PC-3 (cell line): ENCODE measurements at regions not wholly inside any gene's neighbourhood (a gene's known extent, or its start where the extent isn't known, plus 50 kb on each side); places are given as distances from the start of the nearest gene placed in this dataset.

Source experiments
- ATAC-seq: fragments of 200-7000 bp; cut with Tn5 transposase; 2 replicates; pipeline ENCODE4 v1.9.1; 2020; ENCODE audit warnings: mild to moderate bottlenecking, moderate library complexity
- BruUV-seq: library from RNA; stranded (reverse); fragments of 400-500 nt; replicated peaks from 2 replicates; lab custom pipeline; 2021; lab: Mats Ljungman, UMichigan
- CTCF ChIA-PET: fragments of 300-600 bp; sonication (Branson Sonifier 250); formaldehyde crosslinking; loops from one replicate; lab custom pipeline; 2022; ENCODE audit warnings: antibody characterized with exemption; lab: Charles Lee
- POLR2A ChIA-PET: fragments of 300-600 bp; sonication (Branson Sonifier 250); formaldehyde crosslinking; loops from one replicate; lab custom pipeline; 2022; ENCODE audit warnings: antibody characterized with exemption; ENCODE audit not compliant: unreplicated experiment; lab: Charles Lee
- DNase-seq: peaks from one replicate; pipeline ENCODE4 v3.0.0-alpha.2; 2015
- H2AFZ ChIP-seq: fragments of 300-600 bp; sonication (generic); 2 replicates; pipeline ENCODE4 v1.6.0; 2016; ENCODE audit warnings: antibody characterized with exemption, low read length
- H3F3A ChIP-seq: fragments of 300-600 bp; sonication (generic); one replicate; pipeline ENCODE4 v1.6.0; 2017; ENCODE audit warnings: antibody characterized with exemption, low read length, control low read depth, mild to moderate bottlenecking; ENCODE audit not compliant: unreplicated experiment
- H3K27ac ChIP-seq: fragments of 300-600 bp; sonication (generic); 2 replicates; pipeline ENCODE4 v1.5.1; 2016; ENCODE audit warnings: mild to moderate bottlenecking, low read length
- H3K27me3 ChIP-seq: fragments of 300-600 bp; sonication (generic); 2 replicates; pipeline ENCODE4 v1.6.1; 2016; ENCODE audit warnings: low read length, mixed read lengths
- H3K36me3 ChIP-seq: fragments of 300-600 bp; sonication (generic); 2 replicates; pipeline ENCODE4 v1.6.1; 2016; ENCODE audit warnings: low read depth, mixed run types, low read length, mixed read lengths
- H3K4me1 ChIP-seq: fragments of 300-600 bp; sonication (generic); 2 replicates; pipeline ENCODE4 v1.5.1; 2016; ENCODE audit warnings: low read length; ENCODE audit not compliant: insufficient read depth
- H3K4me2 ChIP-seq: fragments of 300-600 bp; sonication (generic); 2 replicates; pipeline ENCODE4 v1.6.0; 2016; ENCODE audit warnings: low read length
- H3K4me3 ChIP-seq: fragments of 300-600 bp; sonication (generic); 2 replicates; pipeline ENCODE4 v1.5.1; 2016; ENCODE audit warnings: mild to moderate bottlenecking, low read length, mixed read lengths
- H3K79me2 ChIP-seq: fragments of 300-600 bp; sonication (generic); 2 replicates; pipeline ENCODE4 v1.6.1; 2017; ENCODE audit warnings: low read length, mixed read lengths
- H3K9ac ChIP-seq: fragments of 300-600 bp; sonication (generic); 2 replicates; pipeline ENCODE4 v1.6.0; 2016; ENCODE audit warnings: mild to moderate bottlenecking, low read length
- H3K9me2 ChIP-seq: fragments of 300-600 bp; sonication (generic); replicated peaks from 2 replicates; pipeline ENCODE4 v1.6.1; 2016; ENCODE audit warnings: mixed run types, low read length, mixed read lengths
- H3K9me3 ChIP-seq: fragments of 300-600 bp; sonication (generic); 2 replicates; pipeline ENCODE4 v1.6.1; 2016; ENCODE audit warnings: low read length, mixed read lengths
- H4K20me1 ChIP-seq: fragments of 300-600 bp; sonication (generic); 2 replicates; pipeline ENCODE4 v1.6.1; 2016; ENCODE audit warnings: low read length, mixed read lengths
- EZH2 ChIP-seq: fragments of 300-600 bp; sonication (generic); IDR thresholded peaks from one replicate; pipeline ENCODE4 v1.6.1; 2017; ENCODE audit warnings: antibody characterized with exemption, mild to moderate bottlenecking, low read length; ENCODE audit not compliant: unreplicated experiment
- EZH2phosphoT487 ChIP-seq: fragments of 300-600 bp; sonication (generic); IDR thresholded peaks from 2 replicates; pipeline ENCODE4 v1.6.1; 2018; ENCODE audit warnings: mild to moderate bottlenecking, antibody characterized with exemption, low read length, borderline replicate concordance
- intact Hi-C: fragments of 100-400 bp; cut with micrococcal nuclease; formaldehyde crosslinking; loops from 2 replicates; pipeline ENCODE4 v1.9.0; 2023
- TF ChIP-seq, protein P1 (sequence below): fragments of 300-600 bp; sonication (generic); conservative IDR thresholded peaks from 2 replicates; pipeline ENCODE4 v1.5.1; 2017; ENCODE audit warnings: antibody characterized with exemption, low read depth, mild to moderate bottlenecking, low read length

DNA sequence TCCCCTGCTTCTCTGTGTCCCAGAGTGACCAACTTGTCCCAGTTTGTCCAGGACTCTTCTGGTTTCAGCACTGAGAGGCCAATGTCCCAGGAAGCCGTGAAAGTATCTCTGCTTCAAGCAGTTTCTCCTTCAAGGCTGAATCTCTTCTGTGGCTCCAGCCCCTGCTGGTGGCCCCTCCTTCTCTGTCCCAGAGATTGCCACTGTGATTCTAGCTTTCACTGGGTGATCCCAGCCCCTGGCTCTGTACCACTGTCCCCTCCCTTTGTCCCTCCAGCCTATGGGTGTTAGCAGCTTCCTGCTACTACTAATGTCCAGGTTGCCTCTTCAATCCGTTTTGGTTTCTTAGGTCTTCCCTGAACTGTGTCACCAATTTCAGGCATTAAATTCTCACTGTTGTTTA lies 70.5 kb downstream of the SOX3 start:
- Histone ChIP-seq H3K4me2 (no peak overlapping the region), H3K4me3 (no peak overlapping the region), H3K79me2 (no peaks in the 10 kb centered on the region), H3K9me2 (no peaks in the 10 kb centered on the region), H3F3A (no peaks in the 10 kb centered on the region), H3K4me1 (no peaks in the 10 kb centered on the region), H3K9me3 (no peaks in the 10 kb centered on the region), H2AFZ (no peak overlapping the region), H3K36me3 (no peaks in the 10 kb centered on the region), H3K9ac (no peak overlapping the region), H4K20me1 (no peaks in the 10 kb centered on the region), H3K27ac (no peak overlapping the region), H3K27me3 (no peaks in the 10 kb centered on the region)
- ChIA-PET POLR2A (no interaction called here), CTCF (no interaction called here)
- intact Hi-C loops = no loop called here
- TF ChIP-seq EZH2 = no peak
- TF ChIP-seq EZH2phosphoT487 = no peak
- TF ChIP-seq, protein P1, sequence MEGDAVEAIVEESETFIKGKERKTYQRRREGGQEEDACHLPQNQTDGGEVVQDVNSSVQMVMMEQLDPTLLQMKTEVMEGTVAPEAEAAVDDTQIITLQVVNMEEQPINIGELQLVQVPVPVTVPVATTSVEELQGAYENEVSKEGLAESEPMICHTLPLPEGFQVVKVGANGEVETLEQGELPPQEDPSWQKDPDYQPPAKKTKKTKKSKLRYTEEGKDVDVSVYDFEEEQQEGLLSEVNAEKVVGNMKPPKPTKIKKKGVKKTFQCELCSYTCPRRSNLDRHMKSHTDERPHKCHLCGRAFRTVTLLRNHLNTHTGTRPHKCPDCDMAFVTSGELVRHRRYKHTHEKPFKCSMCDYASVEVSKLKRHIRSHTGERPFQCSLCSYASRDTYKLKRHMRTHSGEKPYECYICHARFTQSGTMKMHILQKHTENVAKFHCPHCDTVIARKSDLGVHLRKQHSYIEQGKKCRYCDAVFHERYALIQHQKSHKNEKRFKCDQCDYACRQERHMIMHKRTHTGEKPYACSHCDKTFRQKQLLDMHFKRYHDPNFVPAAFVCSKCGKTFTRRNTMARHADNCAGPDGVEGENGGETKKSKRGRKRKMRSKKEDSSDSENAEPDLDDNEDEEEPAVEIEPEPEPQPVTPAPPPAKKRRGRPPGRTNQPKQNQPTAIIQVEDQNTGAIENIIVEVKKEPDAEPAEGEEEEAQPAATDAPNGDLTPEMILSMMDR = no peak
- DNase-seq = no peak
- no TSS peak for BruUV-seq
- no peak for ATAC-seq

GRCh38 chrX:140433582-140433981 lies 71.3 kb downstream of the SOX3 start:
- no TSS peak for BruUV-seq
- CTCF ChIA-PET = no interaction called here
- POLR2A ChIA-PET = no interaction called here
- no peak overlapping the region for H3K27ac ChIP-seq
- no peak overlapping the region for H3K4me2 ChIP-seq
- intact Hi-C loops = no loop called here
- no peak for ATAC-seq
- H3K36me3 ChIP-seq = no peaks in the 10 kb centered on the region
- H3K79me2 ChIP-seq = no peaks in the 10 kb centered on the region
- no peaks in the 10 kb centered on the region for H3K27me3 ChIP-seq
- no peaks in the 10 kb centered on the region for H3K9me2 ChIP-seq
- H3K4me3 ChIP-seq = no peak overlapping the region
- no peak overlapping the region for H2AFZ ChIP-seq
- DNase-seq = no peak
- H3K9me3 ChIP-seq = no peaks in the 10 kb centered on the region
- no peak for TF ChIP-seq EZH2phosphoT487
- no peak for TF ChIP-seq EZH2
- TF ChIP-seq, protein P1 = no peak
- H3K4me1 ChIP-seq = no peaks in the 10 kb centered on the region
- no peak overlapping the region for H3K9ac ChIP-seq
- no peaks in the 10 kb centered on the region for H3F3A ChIP-seq
- H4K20me1 ChIP-seq = no peaks in the 10 kb centered on the region

DNA sequence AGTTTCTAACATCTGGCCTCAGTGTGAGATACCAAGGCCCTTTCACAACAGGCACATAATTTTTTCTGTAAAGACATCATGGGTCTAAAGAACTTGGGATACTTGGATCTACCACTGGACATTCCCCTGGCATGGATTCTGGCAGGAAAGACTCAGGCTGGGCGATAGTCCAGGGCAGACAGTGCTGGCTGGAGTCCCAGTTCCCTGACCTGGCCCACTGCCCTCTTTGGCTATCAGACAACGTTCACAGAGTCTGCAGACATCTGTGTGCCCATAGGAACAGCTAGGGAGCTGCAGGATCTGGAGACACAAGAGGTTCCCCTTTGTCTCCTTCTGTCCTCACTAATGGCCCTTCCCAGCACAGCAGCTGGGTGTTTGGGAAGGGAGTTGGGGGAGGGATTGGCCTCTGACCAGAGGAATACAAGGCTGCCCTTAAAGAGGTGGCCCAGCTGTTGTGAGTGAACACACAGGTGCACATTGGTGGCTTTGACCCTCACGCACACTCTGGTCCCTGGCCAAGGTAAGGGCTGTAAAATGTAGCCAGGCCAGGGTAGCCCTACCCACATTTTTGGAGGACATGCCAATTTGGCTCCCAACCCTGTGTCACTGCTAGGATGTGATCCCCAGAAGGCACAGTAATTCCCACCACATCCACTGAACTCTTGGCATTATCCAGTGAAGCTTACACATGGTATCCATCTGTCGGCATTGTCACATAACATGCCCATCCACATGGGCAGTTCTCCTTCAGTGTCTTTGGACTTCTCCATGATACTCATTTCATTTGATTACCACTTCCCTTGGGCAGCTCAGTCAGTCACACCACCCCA lies 72.3 kb downstream of the SOX3 start:
- ATAC-seq (no peak), DNase-seq (no peak)
- ChIA-PET POLR2A (no interaction called here), CTCF (no interaction called here)
- Histone ChIP-seq H3K9me2 (no peaks in the 10 kb centered on the region), H3K27ac (no peak overlapping the region), H3K36me3 (no peaks in the 10 kb centered on the region), H3K4me2 (no peak overlapping the region), H3K79me2 (no peaks in the 10 kb centered on the region), H4K20me1 (no peaks in the 10 kb centered on the region), H3K4me1 (no peaks in the 10 kb centered on the region), H2AFZ (no peak overlapping the region), H3K9me3 (no peaks in the 10 kb centered on the region), H3K9ac (no peak overlapping the region), H3F3A (no peaks in the 10 kb centered on the region), H3K4me3 (no peak overlapping the region), H3K27me3 (no peaks in the 10 kb centered on the region)
- TF ChIP-seq EZH2 (no peak), EZH2phosphoT487 (no peak)
- TF ChIP-seq, protein P1 = no peak
- intact Hi-C loops = no loop called here
- BruUV-seq = no TSS peak
